M059J (cell line): ENCODE measurements at regions not wholly inside any gene's neighbourhood (a gene's known extent, or its start where the extent isn't known, plus 50 kb on each side); places are given as distances from the start of the nearest gene placed in this dataset.

Source experiments
- DNase-seq: peaks from one replicate; pipeline ENCODE4 v3.0.0-alpha.2; 2012; ENCODE audit warnings: low read depth

DNA sequence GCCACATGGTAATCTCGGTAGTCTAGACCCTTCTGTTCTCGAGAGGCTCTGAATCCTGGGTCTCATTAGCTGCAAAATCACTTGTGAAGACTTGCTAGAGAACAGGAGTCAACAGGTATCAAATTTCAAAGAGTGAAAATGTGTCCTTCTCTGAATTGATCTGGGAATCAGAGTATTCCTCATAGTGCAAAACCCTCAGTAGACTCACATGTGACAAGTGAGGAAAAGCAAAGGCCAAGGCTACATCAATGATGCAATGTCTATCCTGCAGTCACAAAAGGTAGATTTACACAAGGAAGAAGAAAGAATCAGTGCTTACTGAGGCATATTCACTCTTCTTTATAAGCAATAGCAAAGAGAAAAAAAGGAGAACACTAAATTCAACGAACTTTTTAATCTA, 1220.0 kb upstream of the GJE1 start:
- DNase-seq: no peak

DNA sequence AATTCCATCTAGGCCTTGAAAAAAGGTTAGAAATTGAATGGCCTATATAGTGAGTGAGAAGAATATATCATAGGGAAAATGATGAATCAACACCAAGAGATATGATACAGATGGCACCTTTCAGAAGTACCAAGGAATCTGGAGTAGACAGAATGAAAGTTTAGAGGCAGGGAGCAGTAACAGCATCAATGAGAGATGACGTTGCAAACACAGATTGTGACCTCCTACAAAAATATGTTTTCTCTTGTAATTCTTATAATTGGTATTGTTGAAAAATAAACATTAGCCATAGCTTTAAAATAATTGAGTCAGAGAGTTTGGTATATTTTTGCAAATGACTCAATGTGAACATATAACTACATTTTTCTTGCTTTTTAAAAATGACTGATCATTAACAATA, 1223.1 kb upstream of the GJE1 start:
- DNase-seq: no peak

DNA sequence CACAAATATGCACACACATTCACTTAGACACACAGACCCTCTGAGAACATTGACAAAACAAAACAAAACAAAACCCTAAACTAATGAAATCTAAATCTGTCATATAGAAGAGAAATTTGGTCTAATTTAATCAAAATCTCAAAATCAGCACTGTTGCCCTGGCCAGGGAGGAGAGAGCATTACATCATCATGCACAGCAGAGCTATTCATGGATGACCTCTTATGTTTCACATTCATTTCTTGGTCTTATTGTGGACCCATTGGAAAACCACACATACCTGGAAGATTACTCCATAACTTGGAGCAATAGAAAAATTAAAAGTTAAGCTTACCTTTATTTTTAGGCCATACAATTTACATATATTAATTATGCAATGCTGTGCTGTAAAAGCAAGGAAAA, 1223.6 kb upstream of the GJE1 start:
- peak; percentile 52 for DNase-seq

DNA sequence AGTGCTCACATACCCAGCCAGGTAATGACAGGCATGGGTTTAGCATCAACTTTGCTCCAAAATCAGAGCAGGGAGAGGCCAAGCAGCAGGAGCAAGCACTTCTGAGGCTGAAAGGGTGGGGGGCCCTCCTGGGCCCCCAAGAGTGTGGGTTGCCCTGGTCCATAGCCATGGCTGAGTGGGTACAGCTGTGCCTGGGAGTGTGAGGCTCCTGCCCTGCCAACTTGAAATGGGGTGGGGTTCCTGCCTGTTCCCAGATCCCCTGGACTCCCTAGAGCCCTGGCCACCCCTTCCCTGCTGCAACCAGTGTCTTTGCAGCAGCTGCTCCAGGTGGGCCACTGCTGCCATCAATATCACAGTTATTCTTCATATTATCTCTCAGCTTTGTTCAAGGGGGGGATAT, 1224.2 kb upstream of the GJE1 start:
- DNase-seq: no peak

DNA sequence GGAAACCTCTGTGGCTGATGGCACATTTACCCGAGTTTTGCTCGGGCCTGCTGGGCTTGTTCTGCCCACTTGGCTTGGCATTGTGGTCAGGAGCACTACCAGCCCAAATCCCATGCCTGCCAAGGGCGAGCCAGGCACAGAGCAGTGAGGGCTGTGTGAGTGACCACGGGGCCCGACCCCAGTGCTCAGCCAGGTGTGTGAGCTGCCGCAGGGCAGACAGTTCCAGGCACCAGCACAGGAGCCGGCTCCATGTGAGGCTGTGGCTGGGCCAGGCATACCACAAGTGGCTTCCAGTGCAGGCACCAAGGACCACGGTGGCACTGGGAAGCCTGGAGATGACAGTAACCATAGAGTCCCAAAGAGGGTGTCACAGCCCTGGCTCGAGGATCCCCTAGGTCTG, 1225.5 kb upstream of the GJE1 start:
- no peak for DNase-seq

DNA sequence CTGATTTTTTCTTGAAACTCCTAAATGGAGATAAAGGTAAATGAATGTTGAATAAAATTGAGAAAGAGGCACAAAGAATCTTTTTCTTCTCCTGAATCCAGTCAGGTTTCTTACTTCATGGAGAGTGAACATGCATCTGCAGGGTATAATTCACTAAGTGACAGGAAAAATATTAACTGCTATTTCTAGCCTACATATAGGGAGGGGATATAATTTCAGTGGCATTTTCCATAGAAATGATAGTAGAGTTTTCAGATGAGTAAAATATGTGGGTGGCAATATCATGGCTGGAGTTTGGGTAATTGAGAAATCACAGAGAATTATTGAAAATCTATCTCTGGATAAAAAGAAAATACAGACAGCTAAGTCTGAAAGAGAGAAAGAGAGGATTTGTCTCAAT, 1227.0 kb upstream of the GJE1 start:
- no peak for DNase-seq

DNA sequence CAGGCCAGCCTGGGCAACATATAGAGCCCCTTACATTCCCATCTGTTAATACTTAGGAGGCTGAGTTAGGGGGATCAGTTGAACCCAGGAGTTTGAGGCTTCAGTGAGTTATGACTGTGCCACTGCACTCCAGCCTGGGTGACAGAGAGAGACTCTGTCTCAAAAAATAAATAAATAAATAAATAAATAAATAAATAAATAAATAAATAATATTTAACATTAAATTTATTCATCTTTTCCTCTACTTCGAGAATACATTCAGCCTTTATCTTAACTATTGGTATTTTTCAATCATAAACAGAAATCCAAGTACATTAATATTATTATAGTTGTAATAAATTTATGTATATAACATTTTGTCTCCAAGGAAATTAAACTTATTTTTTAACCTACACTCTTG, 1227.7 kb upstream of the GJE1 start:
- DNase-seq: no peak

DNA sequence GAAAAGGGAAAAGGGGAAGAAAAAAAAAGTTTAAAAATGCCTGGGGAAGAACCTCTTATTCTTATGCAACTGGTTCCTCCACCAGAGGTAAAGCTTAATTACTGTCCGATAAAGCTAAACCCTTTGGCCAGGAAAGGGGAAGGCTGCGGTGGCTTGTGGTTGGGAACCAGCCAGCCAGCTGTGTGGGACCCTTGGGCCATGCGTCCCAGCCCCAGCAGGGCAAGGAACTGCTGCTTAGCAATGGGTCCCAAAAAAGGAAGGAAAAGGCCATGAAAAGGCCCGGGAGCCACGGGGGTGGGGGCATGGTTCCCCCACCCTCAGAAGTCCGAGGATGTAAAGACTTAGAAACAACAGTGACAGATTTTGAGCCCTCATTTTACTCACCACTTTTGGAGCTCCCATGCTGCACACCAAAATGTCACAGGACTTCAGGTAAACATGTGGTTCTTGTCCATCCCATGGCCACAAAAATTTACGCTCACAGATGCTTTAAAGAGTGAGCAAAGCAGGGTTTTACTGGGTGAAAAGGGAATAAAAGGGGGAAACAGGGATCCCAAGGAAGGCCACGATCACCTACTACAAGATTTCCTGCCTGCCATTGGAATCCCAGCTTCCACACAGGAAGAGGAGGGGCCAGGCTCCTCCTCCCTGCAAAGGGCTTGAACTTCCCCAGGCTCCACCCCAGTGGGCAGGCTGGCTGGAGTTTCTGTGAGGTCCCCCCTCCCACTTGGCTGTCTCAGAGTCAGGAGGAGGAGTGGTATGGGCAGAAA, 1234.7 kb upstream of the GJE1 start:
- DNase-seq: peak; percentile 56

DNA sequence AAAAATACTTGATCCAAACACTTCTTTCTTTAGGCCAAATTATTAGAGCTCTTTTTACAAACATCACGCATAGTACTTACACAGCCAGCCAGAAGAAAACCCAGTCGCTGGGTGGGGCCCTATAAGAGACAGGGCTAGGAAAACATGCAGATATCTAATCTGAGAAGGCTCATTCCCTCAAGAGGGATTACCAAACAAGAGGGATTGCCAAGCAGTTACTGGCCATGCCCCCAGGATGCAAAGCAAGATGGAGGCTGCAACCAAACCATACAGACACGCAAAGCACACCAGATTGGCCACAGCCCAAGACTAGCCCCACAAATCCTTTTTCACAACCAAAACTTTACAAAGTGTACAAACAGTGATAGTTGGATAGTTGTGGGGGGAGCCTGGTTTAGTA, 1235.4 kb upstream of the GJE1 start:
- no peak for DNase-seq

DNA sequence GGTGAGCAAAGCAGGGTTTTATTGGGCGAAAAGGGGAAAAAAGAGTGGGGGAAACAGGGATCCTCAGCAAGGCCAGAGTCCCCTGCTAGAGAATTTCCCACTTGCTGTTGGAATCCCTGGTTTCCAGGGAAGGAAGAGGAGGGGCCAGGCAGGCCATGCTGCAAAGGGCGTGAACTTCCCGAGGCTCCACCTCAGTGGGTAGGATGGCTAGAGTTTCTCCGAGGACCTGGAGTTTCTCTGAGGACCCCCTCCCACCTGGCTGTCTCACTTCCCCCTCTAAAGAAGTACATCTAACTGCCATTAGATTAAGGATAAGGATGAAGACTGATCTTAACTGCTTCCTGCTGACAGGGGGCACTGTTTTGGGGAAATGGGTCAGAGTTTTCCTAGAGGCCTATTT, 1239.3 kb upstream of the GJE1 start:
- DNase-seq: no peak

DNA sequence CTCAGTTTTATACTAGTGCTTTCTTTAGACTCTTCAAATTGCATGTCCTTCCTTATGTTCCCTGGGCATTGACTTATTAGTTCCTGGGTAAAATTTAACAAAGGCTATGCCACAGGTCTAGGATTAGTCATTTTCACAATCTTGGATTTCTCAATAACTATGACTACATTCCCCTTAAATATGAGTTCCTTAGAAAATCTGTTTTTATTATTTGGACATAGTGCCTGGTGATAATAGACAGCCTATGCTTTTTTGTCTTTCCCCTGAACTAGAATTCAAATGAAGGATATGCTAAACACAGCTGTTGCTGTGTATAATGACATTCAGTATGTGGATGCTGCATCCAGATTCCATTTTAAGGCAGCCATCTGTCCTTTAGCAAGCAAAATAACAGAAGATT, 1252.8 kb upstream of the GJE1 start:
- peak; percentile 48 for DNase-seq

DNA sequence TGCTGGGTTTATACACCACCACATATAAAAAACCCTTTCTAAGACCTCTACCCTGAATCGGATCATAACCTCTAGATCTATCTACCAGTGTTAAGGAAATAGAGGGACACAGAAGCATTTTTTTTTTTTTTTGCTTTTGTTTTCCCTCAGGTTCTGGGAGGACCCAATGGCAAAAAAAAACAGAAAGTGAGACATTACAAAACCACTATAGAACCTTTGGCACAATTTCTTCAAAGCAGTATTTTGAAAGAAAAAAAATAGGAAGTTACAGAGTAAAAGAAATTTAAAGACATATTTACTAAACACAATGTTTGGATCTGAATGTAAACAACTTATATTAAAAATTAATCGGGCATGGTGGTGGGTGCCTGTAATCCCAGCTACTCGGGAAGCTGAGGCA, 1258.7 kb upstream of the GJE1 start:
- DNase-seq: no peak

DNA sequence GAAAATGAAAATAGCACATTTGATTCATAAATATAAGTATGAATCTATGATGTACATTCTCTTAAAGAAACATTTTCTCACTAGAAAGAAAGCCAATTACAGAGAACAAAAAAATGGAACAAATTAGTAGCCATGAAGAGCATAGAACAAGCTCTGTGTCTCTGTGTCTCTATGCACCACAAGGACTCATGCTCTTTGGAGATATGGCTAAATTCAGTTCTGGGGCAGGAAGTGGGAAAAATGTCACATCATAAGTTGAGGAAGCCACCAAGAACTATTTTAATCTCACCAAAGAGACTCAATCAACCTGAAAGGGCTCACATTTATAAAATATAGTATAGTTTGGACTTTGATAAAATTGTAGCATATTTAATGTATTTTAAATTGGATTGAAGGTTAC, 1259.8 kb upstream of the GJE1 start:
- DNase-seq: no peak

DNA sequence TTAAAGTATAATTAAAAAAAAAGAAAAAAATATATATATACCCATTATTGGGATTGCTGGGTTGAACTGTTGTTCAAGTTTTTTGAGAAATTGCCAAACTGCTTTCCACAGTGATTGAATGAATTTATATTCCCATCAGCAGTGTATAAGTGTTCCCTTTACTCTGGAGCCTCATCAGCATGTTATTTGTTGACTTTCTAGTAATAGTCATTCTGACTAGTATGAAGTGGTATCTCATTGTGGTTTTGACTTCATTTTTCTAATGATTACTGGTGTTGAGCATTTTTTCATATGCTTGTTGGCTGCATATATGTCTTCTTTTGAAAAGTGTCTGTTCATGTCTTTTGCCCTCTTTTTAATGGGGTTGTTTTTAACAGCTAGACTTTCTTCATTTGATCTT, 1260.8 kb upstream of the GJE1 start:
- DNase-seq: peak; percentile 72

DNA sequence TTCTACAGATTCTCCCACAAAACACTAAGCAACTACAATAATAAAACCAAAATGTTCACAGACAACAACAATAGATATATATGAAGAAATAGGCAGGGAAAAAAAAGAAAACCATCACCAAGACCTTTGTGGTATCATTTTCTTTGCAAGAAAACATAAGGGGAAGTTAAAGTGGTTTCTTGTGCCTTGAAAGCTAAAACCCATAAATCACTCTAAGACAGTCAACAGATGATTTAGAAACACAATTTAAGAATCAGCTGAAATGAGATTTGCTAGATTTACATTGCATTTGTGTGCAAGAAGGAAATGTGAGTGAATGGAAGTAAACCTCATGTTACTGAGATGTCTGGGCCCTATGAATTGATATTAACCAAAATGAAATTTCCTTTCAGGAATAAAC, 1265.4 kb upstream of the GJE1 start:
- peak; percentile 24 for DNase-seq

DNA sequence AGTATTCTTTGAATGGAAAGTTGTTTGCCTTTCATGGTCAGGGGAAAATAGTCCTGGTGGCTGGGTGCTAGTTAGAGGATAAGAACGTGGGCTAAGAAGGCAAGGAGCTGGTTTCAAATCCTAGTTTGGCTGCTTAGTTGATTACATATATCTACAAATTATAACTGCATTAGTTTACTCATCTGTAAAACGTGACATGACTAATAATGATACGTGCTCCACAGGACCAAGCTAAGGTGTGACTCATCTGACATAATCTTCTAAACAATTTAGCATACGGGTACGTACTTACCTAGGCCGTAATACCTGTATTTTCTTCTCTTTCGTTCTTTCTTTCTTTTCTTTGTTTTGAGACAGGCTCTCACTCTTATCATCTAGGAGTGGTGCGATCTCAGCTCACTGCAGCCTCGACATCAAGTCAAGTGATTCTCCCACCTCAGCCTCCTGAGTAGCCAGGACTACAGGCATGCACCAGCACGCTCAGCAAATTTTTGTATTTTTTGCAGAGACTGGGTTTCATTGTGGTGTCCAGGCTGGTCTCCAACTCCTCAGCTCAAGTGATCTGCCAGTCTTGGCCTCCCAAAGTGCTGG, 1274.2 kb upstream of the GJE1 start:
- DNase-seq: peak; percentile 83

DNA sequence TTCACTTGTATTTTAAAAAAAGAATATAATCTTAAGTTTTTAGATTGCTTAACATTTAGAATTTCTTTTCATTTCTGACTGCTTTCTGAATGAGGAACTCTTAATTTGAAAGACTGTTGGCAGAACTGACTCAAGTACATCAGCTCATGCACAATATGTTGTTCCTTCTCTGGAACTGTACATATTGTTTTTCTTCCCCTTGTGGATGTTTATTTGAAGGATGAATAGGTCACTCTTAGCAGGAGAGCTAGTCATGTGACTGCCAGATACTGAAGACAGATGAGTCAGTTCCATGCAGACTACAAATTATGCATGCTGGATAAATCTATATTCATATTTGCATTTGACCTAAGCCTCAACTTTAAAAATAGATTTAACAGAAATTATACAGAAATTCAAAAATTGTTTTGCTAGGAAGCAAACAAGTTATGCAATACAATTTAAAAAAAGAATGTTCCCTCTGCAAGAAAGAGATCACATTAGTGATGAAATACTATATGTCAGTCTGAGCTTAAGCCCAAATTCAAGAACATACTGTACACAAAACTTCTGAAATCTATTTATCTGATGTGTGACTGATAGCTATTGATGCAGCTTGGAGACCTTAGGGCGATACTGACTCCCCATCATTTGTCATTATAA, 1274.9 kb upstream of the GJE1 start:
- DNase-seq: peak; percentile 94

DNA sequence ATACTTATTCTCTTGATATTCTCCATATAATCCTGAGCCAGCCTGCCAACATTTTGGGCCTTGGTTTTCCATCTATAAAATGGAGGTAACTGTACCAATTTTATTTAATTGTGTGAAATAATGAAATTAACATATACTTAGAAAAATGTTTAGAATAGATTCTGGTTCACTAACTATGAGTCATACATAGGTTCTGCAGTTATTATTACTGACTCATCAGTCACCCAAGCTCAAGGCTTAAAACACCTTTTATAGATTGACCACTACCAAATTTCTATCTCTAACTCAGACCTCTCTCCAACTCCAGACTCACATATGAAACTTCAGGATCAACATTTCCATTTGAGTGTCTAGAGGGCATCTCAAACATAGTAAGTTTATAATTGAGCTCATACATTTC, 1277.2 kb upstream of the GJE1 start:
- peak; percentile 38 for DNase-seq

DNA sequence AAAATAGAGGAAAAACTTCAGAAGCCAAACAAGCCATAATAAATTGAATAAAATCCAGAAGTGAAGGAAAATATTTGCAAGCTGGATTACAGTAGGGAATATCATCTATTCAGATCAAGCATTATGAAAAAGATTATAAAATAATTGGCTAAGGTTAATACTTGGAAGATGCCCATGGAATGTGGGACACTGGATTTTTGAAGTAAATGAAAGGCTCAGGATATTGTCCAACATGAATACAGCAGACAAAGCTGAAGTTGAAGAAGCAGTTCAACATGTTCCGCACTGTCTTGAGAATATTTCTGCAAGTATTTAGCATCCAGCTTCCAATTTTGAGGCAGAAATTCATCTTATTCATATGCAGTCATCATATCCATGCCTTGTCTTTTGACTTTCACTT, 1278.4 kb upstream of the GJE1 start:
- DNase-seq: no peak

DNA sequence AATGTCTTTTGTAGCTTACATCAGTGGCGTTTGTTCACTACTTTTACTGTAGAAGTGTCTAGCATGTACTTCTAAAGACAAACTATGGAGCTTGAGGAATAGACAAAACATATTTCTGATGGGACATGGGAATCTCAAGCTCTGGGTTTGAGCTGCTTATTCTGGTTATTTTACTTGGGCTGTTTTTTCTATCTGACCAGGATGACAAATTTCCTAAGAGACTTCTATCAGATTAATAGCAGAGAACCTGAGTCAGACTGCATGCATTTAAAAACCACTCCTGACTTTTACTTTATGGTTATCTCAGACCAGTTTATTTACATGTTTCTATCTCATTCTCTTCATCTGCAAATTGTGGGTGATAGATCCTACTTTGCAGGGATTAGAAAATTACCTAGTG, 1282.3 kb upstream of the GJE1 start:
- peak; percentile 80 for DNase-seq

DNA sequence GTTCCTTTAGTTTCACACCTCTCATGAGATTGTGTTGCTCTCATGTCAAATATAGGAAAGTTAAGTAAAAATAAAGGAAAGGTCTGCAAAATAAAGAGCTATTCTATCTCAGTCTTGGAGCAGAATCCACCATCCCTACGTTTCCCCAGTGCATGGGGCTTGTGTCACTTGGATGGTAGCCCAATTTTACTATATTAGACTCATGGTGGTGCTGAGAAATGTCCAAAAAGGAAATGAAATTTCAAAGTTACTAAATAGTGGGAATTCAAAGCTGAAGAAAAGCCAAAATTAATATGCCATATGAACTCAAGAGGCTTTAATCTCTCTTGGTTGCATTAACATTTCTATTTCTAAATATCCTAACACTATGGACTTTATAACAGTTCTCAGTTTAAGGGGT, 1283.3 kb upstream of the GJE1 start:
- peak; percentile 32 for DNase-seq

DNA sequence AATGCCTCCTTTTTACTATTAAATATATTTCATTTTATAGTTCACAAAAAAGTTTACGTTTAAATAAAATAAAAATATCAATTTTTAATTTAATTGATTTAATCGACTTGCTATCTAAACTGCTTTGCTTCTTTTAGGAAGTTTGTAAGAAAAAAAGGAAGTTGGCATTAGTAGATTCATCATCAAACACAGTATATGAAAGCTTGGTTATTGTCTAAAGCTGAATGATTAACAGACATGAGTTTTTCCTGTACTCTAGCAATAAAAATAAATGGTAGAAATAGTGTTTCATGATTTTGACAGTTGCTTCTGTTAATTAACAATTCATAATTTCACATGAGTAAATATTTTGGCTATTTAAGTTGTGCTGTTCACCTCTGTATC, 1285.5 kb upstream of the GJE1 start:
- DNase-seq: no peak

DNA sequence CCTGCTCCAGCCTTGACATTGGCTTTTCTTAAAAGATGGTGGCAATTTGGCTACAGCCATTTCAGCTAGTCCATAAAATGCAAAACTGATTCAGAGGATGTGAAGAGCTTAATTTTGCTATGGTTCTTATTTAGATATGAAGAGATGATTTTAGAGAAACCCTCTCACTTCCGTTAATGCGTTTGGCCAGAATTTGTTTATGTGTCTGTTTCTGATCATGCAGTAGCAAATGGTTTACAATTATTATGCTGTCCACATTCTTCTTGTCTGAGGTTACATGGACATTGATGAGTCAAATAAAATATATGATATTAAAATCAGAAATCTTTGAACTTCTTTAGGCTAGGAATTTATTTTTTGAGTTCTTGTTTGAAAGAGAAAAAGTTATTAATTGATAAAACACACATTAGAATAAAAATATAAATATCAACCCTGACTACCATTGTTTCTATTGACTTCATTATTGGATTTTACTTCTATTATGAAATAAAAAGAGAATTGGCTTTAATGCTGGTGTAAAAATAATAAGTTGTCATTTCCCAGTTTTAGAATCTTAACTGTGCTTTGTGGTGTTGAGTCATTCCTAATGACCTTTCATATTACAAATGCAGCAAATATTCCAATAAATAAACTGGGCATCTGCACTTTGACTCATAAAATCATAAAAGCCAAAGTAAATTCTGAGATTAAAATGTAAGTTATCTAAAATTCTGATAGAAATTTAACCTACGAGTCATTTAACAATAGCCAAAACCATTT, 1286.0 kb upstream of the GJE1 start:
- DNase-seq: peak; percentile 75
